MM.1S (cell line): ENCODE measurements at regions not wholly inside any gene's neighbourhood (a gene's known extent, or its start where the extent isn't known, plus 50 kb on each side); places are given as distances from the start of the nearest gene placed in this dataset.

Experiments used
- CTCF ChIP-seq: fragments of 300-600 bp; sonication (generic); IDR thresholded peaks from 2 replicates; pipeline ENCODE4 v1.5.1; 2016; ENCODE audit warnings: antibody characterized with exemption, low read length, mixed read lengths
- EZH2 ChIP-seq: fragments of 300-600 bp; sonication (generic); optimal IDR thresholded peaks from 2 replicates; pipeline ENCODE3; 2017; ENCODE audit warnings: low read depth, mild to moderate bottlenecking, antibody characterized with exemption, low read length, mixed read lengths
- EZH2phosphoT487 ChIP-seq: fragments of 300-600 bp; sonication (generic); IDR thresholded peaks from 2 replicates; pipeline ENCODE4 v1.6.1; 2018; ENCODE audit warnings: antibody characterized with exemption, low read length

DNA sequence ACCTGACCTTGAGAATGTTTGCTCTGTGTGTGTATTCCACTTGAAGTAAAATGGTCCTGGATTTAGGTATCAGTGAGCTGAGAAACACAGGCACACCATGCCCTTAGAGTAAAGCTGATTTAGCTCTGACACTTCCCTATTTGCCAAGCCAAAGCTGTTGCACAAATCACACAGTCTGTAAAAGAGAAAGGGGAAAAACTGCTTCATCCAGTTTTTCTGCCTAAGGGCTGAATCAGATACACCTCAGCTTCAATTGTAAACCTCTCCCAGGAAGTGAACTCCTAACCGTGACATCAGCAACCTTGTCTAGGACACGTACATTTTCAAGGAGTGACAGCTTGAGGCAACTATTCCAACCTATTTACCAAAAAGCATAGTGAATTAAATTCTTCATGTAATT lies 150.4 kb downstream of the NR4A2 start:
- TF ChIP-seq CTCF: no peak
- TF ChIP-seq EZH2: no peak
- TF ChIP-seq EZH2phosphoT487: no peak
